Testis (tissue), 2 donors: ENCODE measurements at regions not wholly inside any gene's neighbourhood (a gene's known extent, or its start where the extent isn't known, plus 50 kb on each side); places are given as distances from the start of the nearest gene placed in this dataset.

Experiments
- POLR2A ChIP-seq: fragments of 450-650 bp; IDR thresholded peaks from one replicate; pipeline ENCODE4 v1.6.1; 2017; ENCODE audit warnings: antibody characterized with exemption, mild to moderate bottlenecking, moderate library complexity
- TF ChIP-seq, protein P1 (sequence below), 3 experiments: fragments of 450-650 bp in 2 of 3; fragments of 200-600 bp in 1 of 3; sonication (generic) in 1 of 3; IDR thresholded peaks; one replicate each; pipeline ENCODE4 v1.5.1; 2016 to 2019; ENCODE audit warnings: antibody characterized with exemption in 3 of 3, mild to moderate bottlenecking in 2 of 3, moderate library complexity in 1 of 3

DNA sequence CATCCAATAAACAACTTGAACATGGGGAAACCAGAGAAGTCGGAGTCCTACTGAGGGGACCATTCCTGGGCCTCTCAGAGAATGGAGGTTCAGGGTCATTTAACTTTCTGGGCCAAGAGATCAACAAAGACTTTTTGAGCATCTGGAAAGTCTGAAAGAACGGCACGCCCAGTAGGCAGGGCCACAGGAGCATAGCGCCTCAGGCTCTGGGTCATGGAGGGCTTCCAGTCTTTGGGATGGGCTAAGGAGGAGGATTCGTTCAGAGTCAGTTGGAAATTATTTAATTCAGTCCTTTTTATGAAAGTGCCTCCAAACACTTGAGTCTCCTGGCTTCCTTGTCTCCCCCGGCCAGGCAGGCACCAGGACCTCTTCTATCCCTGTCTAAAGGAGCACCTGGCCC is 101.1 kb upstream of the GLI2 start:
- TF ChIP-seq, protein P1, sequence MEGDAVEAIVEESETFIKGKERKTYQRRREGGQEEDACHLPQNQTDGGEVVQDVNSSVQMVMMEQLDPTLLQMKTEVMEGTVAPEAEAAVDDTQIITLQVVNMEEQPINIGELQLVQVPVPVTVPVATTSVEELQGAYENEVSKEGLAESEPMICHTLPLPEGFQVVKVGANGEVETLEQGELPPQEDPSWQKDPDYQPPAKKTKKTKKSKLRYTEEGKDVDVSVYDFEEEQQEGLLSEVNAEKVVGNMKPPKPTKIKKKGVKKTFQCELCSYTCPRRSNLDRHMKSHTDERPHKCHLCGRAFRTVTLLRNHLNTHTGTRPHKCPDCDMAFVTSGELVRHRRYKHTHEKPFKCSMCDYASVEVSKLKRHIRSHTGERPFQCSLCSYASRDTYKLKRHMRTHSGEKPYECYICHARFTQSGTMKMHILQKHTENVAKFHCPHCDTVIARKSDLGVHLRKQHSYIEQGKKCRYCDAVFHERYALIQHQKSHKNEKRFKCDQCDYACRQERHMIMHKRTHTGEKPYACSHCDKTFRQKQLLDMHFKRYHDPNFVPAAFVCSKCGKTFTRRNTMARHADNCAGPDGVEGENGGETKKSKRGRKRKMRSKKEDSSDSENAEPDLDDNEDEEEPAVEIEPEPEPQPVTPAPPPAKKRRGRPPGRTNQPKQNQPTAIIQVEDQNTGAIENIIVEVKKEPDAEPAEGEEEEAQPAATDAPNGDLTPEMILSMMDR (IDR thresholded peaks at IDR 0.05) = no peak
- TF ChIP-seq POLR2A = no peak
